Head of caudate nucleus (tissue), 42 donors: ENCODE measurements at regions not wholly inside any gene's neighbourhood (a gene's known extent, or its start where the extent isn't known, plus 50 kb on each side); places are given as distances from the start of the nearest gene placed in this dataset.
A peak's percentile ranks its signal among the peaks of the same experiment; 100 is the strongest.

Experiments used
- DNase-seq, 42 donors: peaks; one replicate each; pipeline versions ENCODE4 v3.0.0 to v3.0.0-alpha.2; 2020 to 2021; ENCODE audit warnings: mixed read lengths in 7 of 42
- intact Hi-C: fragments of 100-400 bp; cut with DNase I; formaldehyde crosslinking; loops from one replicate; pipeline ENCODE4 v1.15.0; 2022

- intact Hi-C loops, result no loop called here
- DNase-seq, result no peak
Observed at GRCh38 chrX:14220386-14220944, 190.8 kb upstream of the GEMIN8 start.

GRCh38 chrX:14209034-14209433 is 179.3 kb upstream of the GEMIN8 start:
- intact Hi-C loops, result no loop called here
- no peak for DNase-seq

DNA sequence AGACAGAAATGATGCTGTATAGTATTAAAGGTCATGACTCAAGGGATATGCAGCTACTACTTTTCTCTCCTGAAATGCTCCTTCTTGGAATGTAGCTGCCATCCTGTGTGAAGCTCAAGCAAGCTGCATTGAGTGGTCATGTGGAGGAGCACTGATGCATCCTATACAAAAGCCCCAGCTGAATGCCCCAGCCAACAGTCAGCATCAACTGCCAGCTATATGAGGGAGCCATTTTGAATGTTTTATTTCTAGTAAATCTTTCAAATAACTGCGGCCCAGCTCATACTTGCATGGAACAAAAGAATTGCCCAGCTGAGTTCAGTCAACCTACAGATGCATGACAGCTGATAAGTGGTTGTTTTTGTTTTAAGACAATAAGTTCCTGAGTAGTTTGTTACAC is 165.0 kb upstream of the GEMIN8 start:
- no peak for DNase-seq
- intact Hi-C loops, result no loop called here

DNA sequence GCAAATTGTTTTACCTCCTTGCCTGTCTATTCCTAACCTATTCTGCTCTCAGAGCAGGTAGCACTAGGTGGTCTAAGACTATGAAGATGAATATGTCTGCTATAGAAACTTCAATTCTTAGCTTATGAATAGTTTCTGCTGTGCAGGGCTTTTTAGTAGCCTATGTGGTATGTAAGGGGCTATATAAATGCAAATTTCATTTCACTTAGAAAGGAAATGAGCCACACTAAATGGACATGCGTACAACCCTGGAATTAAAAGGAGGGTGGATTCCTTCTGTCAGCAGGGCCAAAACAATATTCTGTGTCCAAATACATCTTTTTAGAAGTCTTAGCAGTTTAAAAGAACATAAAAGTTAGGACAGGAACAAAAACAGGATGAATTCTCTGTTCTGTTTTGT is 163.9 kb upstream of the GEMIN8 start:
- intact Hi-C loops, result no loop called here
- no peak for DNase-seq

DNA sequence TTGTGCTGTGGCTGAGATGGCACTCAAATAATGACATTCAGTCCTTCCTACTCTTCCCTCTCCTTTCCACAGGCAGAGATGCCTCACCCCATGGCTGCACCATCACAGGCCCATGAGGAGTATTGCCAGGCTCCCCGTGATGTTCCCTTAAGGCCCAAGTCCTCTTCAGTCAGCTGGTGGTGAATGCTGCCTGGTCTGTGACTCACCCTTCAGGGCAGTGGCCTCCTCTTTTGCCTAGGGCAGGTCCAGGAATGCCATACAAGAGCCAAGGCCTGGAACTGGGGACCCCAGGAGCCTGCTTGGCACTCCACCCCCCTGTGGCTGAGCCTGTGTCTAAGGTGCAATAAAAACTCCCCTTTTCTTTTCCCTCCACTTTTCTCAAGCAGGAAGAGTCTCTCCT is 144.2 kb upstream of the GEMIN8 start:
- intact Hi-C loops, result no loop called here
- DNase-seq, result no peak

GRCh38 chrX:14164828-14165227 is 135.1 kb upstream of the GEMIN8 start:
- DNase-seq, result no peak

GRCh38 chrX:14125462-14125861 is 95.8 kb upstream of the GEMIN8 start:
- DNase-seq, result no peak
- intact Hi-C loops, result no loop called here

More at GRCh38 chrX:14164828-14165227, 135.1 kb upstream of the GEMIN8 start:
- intact Hi-C loops, result no loop called here

DNA sequence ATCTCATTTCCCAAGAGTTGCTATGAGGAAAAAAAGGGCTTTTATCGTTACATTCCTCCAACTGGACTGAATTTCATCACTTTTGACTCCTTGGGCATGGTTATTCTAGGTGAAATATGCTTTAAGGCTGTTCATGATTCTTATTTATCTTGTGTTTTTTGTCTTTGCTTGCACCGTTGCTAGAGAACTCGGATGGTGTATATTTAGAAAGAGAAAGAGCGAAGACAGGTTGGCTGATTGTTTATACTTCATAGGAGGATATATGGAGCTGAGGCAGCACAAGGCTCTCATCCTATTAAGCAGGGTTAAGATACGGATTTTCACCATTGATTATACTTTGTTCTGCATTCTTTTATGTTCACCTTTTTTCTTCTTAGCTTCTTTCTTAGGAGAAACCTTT is 94.9 kb upstream of the GEMIN8 start:
- intact Hi-C loops, result no loop called here
- DNase-seq, result no peak

- intact Hi-C loops, result no loop called here
- peak in 41 of 42 donors; percentile 2 to 69 (median 39) for DNase-seq
Observed at GRCh38 chrX:14095702-14096101, 66.0 kb upstream of the GEMIN8 start.

- intact Hi-C loops, result no loop called here
- DNase-seq, result no peak
Observed at GRCh38 chrX:14094191-14094590, 64.5 kb upstream of the GEMIN8 start.

DNA sequence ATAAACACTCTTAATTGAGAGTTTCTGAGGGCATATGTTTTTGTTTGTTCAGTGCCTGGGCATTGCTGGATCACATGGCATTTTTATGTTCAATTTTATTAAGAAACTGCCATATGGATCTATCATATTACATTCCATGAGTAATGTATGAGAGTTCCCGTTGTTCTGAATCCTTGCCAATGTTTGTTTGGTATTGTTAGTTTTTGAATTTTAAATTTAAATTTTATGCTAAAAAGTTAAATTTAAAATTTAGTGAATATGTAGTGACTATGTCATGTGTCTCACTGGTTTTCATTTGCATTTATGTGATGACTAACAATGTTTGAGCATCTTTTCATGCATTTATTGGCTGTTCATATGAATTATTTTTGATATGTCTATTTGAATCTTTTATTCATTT is 54.8 kb upstream of the GEMIN8 start:
- DNase-seq, result no peak
- intact Hi-C loops, result no loop called here

- DNase-seq, result no peak
- intact Hi-C loops, result no loop called here
Observed at GRCh38 chrX:14083783-14084182, 54.1 kb upstream of the GEMIN8 start.

GRCh38 chrX:14079891-14080430 is 50.3 kb upstream of the GEMIN8 start:
- no peak for DNase-seq
- intact Hi-C loops, result no loop called here
